Endothelial cell of umbilical vein (primary cell): ENCODE measurements at regions not wholly inside any gene's neighbourhood (a gene's known extent, or its start where the extent isn't known, plus 50 kb on each side); places are given as distances from the start of the nearest gene placed in this dataset.

Experiments used
- BruUV-seq: library from RNA; stranded (reverse); fragments of 400-500 nt; replicated peaks from 2 replicates; lab custom pipeline; 2021; lab: Mats Ljungman, UMichigan
- CTCF ChIA-PET: fragments of 300-600, 350-600 bp; sonication (Branson Sonifier 250); formaldehyde crosslinking; loops from one replicate; lab custom pipeline; 2021; ENCODE audit warnings: antibody characterized with exemption, inconsistent platforms; lab: Charles Lee
- POLR2A ChIA-PET: fragments of 300-600, 350-600 bp; sonication (Branson Sonifier 250); formaldehyde crosslinking; loops from one replicate; lab custom pipeline; 2021; ENCODE audit warnings: antibody characterized with exemption, inconsistent platforms; lab: Charles Lee
- DNase-seq: peaks from one replicate; pipeline ENCODE4 v3.0.0-alpha.2; 2011; ENCODE audit warnings: low read depth, low spot score
- FAIRE-seq: peaks from 2 replicates; lab custom pipeline; 2011; peaks lifted over from hg19 to GRCh38; lab: Jason Lieb, UNC
- H2AFZ ChIP-seq: 2 replicates; pipeline ENCODE4 v1.6.0; 2012; ENCODE audit warnings: low read depth, low read length, control low read depth, inconsistent platforms
- H3K27ac ChIP-seq: 2 replicates; pipeline ENCODE4 v1.5.1; 2011; ENCODE audit warnings: low read depth, mild to moderate bottlenecking, control low read depth, low read length, moderate library complexity; ENCODE audit not compliant: insufficient read depth
- H3K27me3 ChIP-seq, 2 experiments: 2 replicates each; pipeline versions ENCODE4 v1.6.0 to v1.6.1; 2011; ENCODE audit warnings: low read length in 2 of 2, mixed read lengths in 1 of 2; ENCODE audit not compliant: control insufficient read depth in 2 of 2, insufficient read depth in 2 of 2
- H3K36me3 ChIP-seq, 2 experiments: 2 replicates in 1 of 2; 3 replicates in 1 of 2; pipeline ENCODE4 v1.5.1; 2011; ENCODE audit warnings: low read length in 2 of 2, mild to moderate bottlenecking in 1 of 2, moderate library complexity in 1 of 2; ENCODE audit not compliant: control insufficient read depth in 2 of 2, insufficient read depth in 2 of 2; ENCODE audit errors: extremely low read depth in 1 of 2
- H3K4me1 ChIP-seq: 3 replicates; pipeline ENCODE4 v1.5.1; 2011; ENCODE audit warnings: mild to moderate bottlenecking, low read length; ENCODE audit not compliant: control insufficient read depth, insufficient read depth; ENCODE audit errors: extremely low read depth
- H3K4me2 ChIP-seq: 2 replicates; pipeline ENCODE4 v1.6.1; 2011; ENCODE audit warnings: low read length, control low read depth, mixed read lengths; ENCODE audit not compliant: insufficient read depth
- H3K4me3 ChIP-seq, 3 experiments: fragments of 200-600 bp in 1 of 3; sonication (generic), shearing (Covaris generic) in 1 of 3; replicated peaks in 1 of 3; 2 replicates each; pipeline ENCODE4 v1.5.1; 2011 to 2016; ENCODE audit warnings: control low read depth in 3 of 3, low read length in 3 of 3, mild to moderate bottlenecking in 2 of 3, inconsistent platforms in 1 of 3, low read depth in 1 of 3, moderate library complexity in 1 of 3; ENCODE audit not compliant: insufficient read depth in 1 of 3
- H3K79me2 ChIP-seq: 2 replicates; pipeline ENCODE4 v1.6.0; 2012; ENCODE audit warnings: low read length, inconsistent platforms; ENCODE audit not compliant: control insufficient read depth, insufficient read depth
- H3K9ac ChIP-seq: replicated peaks from 2 replicates; pipeline ENCODE3; 2011; ENCODE audit warnings: low read length, control low read depth; ENCODE audit not compliant: insufficient read depth; ENCODE audit errors: extremely low read depth
- H3K9me1 ChIP-seq: replicated peaks from 3 replicates; pipeline ENCODE4 v1.6.0; 2011; ENCODE audit warnings: mild to moderate bottlenecking, low read length; ENCODE audit not compliant: control insufficient read depth, insufficient read depth; ENCODE audit errors: extremely low read depth
- H3K9me3 ChIP-seq: replicated peaks from 2 replicates; pipeline ENCODE4 v1.5.1; 2012; ENCODE audit warnings: low read length, inconsistent platforms; ENCODE audit not compliant: control insufficient read depth, insufficient read depth
- H4K20me1 ChIP-seq: replicated peaks from 2 replicates; pipeline ENCODE3; 2011; ENCODE audit warnings: mild to moderate bottlenecking, low read length; ENCODE audit not compliant: control insufficient read depth, insufficient read depth; ENCODE audit errors: extremely low read depth
- EZH2 ChIP-seq: IDR thresholded peaks from 2 replicates; pipeline ENCODE4 v1.6.1; 2012; ENCODE audit warnings: borderline replicate concordance, low read depth, mild to moderate bottlenecking, moderate library complexity, low read length, inconsistent platforms; ENCODE audit not compliant: severe bottlenecking
- FOS ChIP-seq: IDR thresholded peaks from 2 replicates; pipeline ENCODE4 v1.6.1; 2011; ENCODE audit warnings: mild to moderate bottlenecking, low read length, moderate library complexity, borderline replicate concordance; ENCODE audit not compliant: insufficient read depth
- GATA2 ChIP-seq: IDR thresholded peaks from 2 replicates; pipeline ENCODE4 v1.7.0; 2011; ENCODE audit warnings: low read depth, mild to moderate bottlenecking, moderate library complexity, mixed read lengths, low read length; ENCODE audit not compliant: insufficient read length, insufficient read depth
- JUN ChIP-seq: IDR thresholded peaks from 2 replicates; pipeline ENCODE4 v1.6.1; 2011; ENCODE audit warnings: borderline replicate concordance, low read depth; ENCODE audit not compliant: insufficient read length, insufficient read depth
- MYC ChIP-seq: IDR thresholded peaks from one replicate; pipeline ENCODE4 v1.6.1; 2011; ENCODE audit warnings: mild to moderate bottlenecking, low read depth, low read length
- POLR2A ChIP-seq: IDR thresholded peaks from 2 replicates; pipeline ENCODE4 v1.6.1; 2012; ENCODE audit warnings: low read depth, mild to moderate bottlenecking, control low read depth, low read length
- POLR2AphosphoS5 ChIP-seq: IDR thresholded peaks from 2 replicates; pipeline ENCODE4 v1.6.1; 2012; ENCODE audit warnings: low read depth, mild to moderate bottlenecking, control low read depth, low read length, moderate library complexity; ENCODE audit not compliant: insufficient read depth
- dilution Hi-C: fragments of 300-500 bp; cut with MboI; formaldehyde crosslinking; loops from one replicate; pipeline ENCODE4 v1.15.0; 2019; ENCODE audit warnings: low sequenced_read_pairs; ENCODE audit not compliant: extremely low pct_ligation_motif_present
- intact Hi-C: fragments of 100-400 bp; cut with micrococcal nuclease; formaldehyde crosslinking; loops from one replicate; pipeline ENCODE4 v1.10.0; 2022
- TF ChIP-seq, protein P1 (sequence below), 2 donors: IDR thresholded peaks; 1 replicate in 1 of 2; 2 replicates in 1 of 2; pipeline ENCODE4 v1.5.1; 2011; ENCODE audit warnings: low read length in 2 of 2, mild to moderate bottlenecking in 2 of 2, moderate library complexity in 2 of 2, control low read depth in 1 of 2, inconsistent platforms in 1 of 2, low read depth in 1 of 2; ENCODE audit not compliant: insufficient read depth in 1 of 2; ENCODE audit errors: extremely low read depth in 1 of 2
- TF ChIP-seq, protein P2 (sequence below): IDR thresholded peaks from 2 replicates; pipeline ENCODE4 v1.6.1; 2011; ENCODE audit not compliant: insufficient read depth, insufficient read length

DNA sequence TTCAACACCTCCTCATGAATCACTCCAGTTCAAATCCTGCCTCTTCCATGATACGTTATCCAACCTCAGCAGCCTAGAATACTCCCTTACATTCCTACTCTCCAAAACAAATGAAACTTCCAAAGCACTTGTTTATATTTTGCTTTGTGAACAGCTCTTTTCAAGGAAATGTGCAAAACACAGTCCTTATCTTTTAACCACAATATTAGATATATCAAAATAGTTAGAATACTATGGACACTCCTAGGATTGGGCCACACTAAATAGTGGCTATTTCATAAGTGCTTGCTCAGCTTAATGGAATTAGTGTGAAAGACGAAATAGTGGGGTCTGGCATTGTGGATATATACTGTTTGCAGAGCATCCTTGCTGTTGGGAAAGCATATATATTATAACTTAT lies 173.5 kb downstream of the ZC3H11B start:
- Histone ChIP-seq H3K27me3 (no peaks in the 10 kb centered on the region), H4K20me1 (no peaks in the 10 kb centered on the region), H3K4me2 (no peak overlapping the region), H3K4me1 (no peaks in the 10 kb centered on the region), H3K9ac (no peak overlapping the region), H3K9me3 (no peaks in the 10 kb centered on the region), H3K27ac (no peak overlapping the region), H3K4me3 (no peak overlapping the region), H3K36me3 (no peaks in the 10 kb centered on the region), H3K9me1 (no peaks in the 10 kb centered on the region), H3K79me2 (no peaks in the 10 kb centered on the region), H2AFZ (no peak overlapping the region)
- no peak for TF ChIP-seq POLR2AphosphoS5
- no peak for TF ChIP-seq GATA2
- TF ChIP-seq FOS, result no peak
- no peak for TF ChIP-seq MYC
- TF ChIP-seq, protein P1, sequence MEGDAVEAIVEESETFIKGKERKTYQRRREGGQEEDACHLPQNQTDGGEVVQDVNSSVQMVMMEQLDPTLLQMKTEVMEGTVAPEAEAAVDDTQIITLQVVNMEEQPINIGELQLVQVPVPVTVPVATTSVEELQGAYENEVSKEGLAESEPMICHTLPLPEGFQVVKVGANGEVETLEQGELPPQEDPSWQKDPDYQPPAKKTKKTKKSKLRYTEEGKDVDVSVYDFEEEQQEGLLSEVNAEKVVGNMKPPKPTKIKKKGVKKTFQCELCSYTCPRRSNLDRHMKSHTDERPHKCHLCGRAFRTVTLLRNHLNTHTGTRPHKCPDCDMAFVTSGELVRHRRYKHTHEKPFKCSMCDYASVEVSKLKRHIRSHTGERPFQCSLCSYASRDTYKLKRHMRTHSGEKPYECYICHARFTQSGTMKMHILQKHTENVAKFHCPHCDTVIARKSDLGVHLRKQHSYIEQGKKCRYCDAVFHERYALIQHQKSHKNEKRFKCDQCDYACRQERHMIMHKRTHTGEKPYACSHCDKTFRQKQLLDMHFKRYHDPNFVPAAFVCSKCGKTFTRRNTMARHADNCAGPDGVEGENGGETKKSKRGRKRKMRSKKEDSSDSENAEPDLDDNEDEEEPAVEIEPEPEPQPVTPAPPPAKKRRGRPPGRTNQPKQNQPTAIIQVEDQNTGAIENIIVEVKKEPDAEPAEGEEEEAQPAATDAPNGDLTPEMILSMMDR (IDR thresholded peaks at IDR 0.05; ENCODE audit: extremely low read depth in 1 of 2, insufficient read depth in 1 of 2, low read depth in 1 of 2, low read length in 2 of 2), result no peak
- TF ChIP-seq POLR2A, result no peak
- TF ChIP-seq, protein P2, sequence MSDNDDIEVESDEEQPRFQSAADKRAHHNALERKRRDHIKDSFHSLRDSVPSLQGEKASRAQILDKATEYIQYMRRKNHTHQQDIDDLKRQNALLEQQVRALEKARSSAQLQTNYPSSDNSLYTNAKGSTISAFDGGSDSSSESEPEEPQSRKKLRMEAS, result no peak
- TF ChIP-seq JUN, result no peak
- no peak for TF ChIP-seq EZH2
- DNase-seq (no peak), FAIRE-seq (no peak)
- intact Hi-C loops (no loop called here), dilution Hi-C loops (no loop called here)
- ChIA-PET CTCF (no interaction called here), POLR2A (no interaction called here)
- no TSS peak for BruUV-seq
